Progenitor cell of endocrine pancreas (in vitro differentiated cells): ENCODE measurements at regions not wholly inside any gene's neighbourhood (a gene's known extent, or its start where the extent isn't known, plus 50 kb on each side); places are given as distances from the start of the nearest gene placed in this dataset.

ENCODE experiments used
- DNase-seq: peaks from one replicate; pipeline ENCODE4 v3.0.0; 2021; ENCODE audit warnings: low spot score; ENCODE audit not compliant: unreplicated experiment
- H3K27ac Mint-ChIP-seq: 2 replicates; pipeline ENCODE4 v1.8.0; 2021; ENCODE audit warnings: mild to moderate bottlenecking, moderate library complexity, mixed read lengths
- H3K27me3 Mint-ChIP-seq: 2 replicates; pipeline ENCODE4 v1.8.0; 2021; ENCODE audit warnings: mixed read lengths
- H3K36me3 Mint-ChIP-seq: 2 replicates; pipeline ENCODE4 v1.8.0; 2022; ENCODE audit warnings: mixed read lengths; ENCODE audit not compliant: insufficient read depth
- H3K4me1 Mint-ChIP-seq: 2 replicates; pipeline ENCODE4 v1.8.0; 2021; ENCODE audit warnings: low read depth, mixed read lengths
- H3K4me3 Mint-ChIP-seq: 2 replicates; pipeline ENCODE4 v1.8.0; 2021; ENCODE audit warnings: low read depth, mild to moderate bottlenecking, moderate library complexity, mixed read lengths
- H3K9me3 Mint-ChIP-seq: 2 replicates; pipeline ENCODE4 v1.8.0; 2021; ENCODE audit warnings: low read depth, mixed read lengths
- TF ChIP-seq, protein P1 (sequence below): fragments of 200-600 bp; sonication (generic); IDR thresholded peaks from one replicate; pipeline ENCODE4 v1.5.0; 2021; ENCODE audit warnings: antibody characterized with exemption, mild to moderate bottlenecking; ENCODE audit not compliant: unreplicated experiment

DNA sequence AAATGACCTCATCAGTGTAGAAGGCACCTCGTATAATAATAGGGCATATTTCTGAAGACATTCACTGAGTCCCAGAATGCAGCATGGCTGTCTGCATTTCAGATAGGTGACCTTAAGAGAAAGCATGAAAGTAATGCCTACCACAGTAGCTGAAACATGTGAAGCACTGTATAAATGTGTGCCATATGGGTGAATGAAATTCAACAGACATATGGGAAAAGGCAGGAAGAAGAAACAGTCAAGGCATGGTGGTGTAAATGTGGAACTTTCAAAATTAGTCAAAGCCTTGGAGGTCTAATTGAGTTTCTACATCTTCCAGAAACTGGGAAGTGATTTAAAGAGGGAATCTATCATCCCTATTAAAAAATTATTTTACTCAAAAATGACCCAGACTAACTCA lies 698.2 kb upstream of the GOT2 start:
- no peak overlapping the region for H3K27ac Mint-ChIP-seq
- H3K27me3 Mint-ChIP-seq = no peaks in the 10 kb centered on the region
- no peak overlapping the region for H3K4me3 Mint-ChIP-seq
- TF ChIP-seq, protein P1, sequence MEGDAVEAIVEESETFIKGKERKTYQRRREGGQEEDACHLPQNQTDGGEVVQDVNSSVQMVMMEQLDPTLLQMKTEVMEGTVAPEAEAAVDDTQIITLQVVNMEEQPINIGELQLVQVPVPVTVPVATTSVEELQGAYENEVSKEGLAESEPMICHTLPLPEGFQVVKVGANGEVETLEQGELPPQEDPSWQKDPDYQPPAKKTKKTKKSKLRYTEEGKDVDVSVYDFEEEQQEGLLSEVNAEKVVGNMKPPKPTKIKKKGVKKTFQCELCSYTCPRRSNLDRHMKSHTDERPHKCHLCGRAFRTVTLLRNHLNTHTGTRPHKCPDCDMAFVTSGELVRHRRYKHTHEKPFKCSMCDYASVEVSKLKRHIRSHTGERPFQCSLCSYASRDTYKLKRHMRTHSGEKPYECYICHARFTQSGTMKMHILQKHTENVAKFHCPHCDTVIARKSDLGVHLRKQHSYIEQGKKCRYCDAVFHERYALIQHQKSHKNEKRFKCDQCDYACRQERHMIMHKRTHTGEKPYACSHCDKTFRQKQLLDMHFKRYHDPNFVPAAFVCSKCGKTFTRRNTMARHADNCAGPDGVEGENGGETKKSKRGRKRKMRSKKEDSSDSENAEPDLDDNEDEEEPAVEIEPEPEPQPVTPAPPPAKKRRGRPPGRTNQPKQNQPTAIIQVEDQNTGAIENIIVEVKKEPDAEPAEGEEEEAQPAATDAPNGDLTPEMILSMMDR = no peak
- peaks cover 3% of the 10 kb centered on the region for H3K4me1 Mint-ChIP-seq
- no peaks in the 10 kb centered on the region for H3K36me3 Mint-ChIP-seq
- H3K9me3 Mint-ChIP-seq = no peaks in the 10 kb centered on the region
- DNase-seq = no peak

DNA sequence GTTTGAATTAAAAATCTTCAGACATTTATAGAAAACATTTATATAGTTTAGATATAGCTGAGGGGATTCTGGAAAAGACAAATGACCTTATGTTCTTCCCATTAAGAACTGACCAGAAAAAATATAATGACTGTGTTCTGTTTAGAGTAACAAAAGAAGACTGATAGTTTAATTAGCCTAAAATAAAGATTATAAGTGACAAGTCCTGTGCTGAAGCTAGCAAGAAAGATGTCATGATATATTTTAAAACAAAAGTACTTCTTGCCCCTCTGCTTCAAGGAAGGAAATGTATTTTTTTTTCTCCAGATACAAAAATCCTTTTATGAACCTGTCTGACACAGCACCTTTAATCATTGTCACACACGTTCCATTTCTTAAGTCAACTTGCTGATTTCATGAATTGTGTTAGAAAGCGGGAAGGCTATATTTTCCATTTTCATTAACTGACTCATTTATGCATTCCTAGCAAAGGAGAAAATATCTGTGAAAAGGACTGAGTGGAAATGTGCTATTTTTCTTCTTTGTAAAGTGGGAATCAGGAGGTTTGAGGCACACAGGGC lies 690.7 kb upstream of the GOT2 start:
- Mint-ChIP-seq H3K9me3 (peaks cover 10% of the 10 kb centered on the region), H3K4me1 (no peaks in the 10 kb centered on the region), H3K27me3 (no peaks in the 10 kb centered on the region), H3K36me3 (no peaks in the 10 kb centered on the region), H3K27ac (no peak overlapping the region), H3K4me3 (no peak overlapping the region)
- no peak for DNase-seq
- TF ChIP-seq, protein P1 = no peak

DNA sequence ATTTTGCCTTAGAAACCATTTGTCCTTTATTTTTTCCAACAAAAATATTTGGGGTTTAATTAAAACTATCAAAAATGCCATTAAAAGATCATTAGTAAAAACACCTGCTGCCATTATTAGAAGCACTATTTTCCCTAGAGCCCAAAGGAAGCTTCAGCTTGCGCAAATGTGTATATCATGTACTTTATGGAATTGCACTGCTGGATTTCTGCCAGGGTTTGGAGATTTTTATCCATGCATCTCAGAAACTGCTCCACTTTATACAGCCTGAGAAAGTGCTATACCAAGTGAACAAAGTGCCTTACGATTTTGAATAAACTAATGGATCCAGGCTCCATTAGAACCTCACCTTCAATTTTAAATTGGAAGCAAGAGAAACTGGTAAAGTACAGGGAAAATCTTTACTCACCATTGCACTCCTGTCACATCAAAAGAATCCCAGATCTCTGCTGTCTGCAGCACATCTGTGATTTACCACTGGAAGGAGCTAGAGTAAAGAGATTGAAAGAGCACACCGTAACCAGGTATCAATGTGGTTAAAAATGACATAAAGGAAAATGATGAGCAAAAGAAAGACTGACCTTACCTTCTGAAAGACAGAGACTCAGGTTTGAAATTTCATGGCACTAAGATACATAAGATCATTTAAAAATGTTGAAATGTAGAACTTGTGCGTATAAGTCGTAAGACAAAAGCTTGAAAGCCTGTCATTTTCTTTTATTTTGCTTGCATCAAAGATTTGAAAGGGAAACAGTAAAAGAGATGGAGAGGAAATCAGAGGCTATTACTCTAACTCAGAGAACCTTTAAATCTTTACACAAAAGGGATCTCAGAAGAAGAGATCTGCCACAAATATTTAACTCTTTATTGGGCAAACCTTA lies 678.1 kb upstream of the GOT2 start:
- H3K36me3 Mint-ChIP-seq = no peaks in the 10 kb centered on the region
- H3K27ac Mint-ChIP-seq = peak overlapping the region; percentile 7
- no peak for DNase-seq

DNA sequence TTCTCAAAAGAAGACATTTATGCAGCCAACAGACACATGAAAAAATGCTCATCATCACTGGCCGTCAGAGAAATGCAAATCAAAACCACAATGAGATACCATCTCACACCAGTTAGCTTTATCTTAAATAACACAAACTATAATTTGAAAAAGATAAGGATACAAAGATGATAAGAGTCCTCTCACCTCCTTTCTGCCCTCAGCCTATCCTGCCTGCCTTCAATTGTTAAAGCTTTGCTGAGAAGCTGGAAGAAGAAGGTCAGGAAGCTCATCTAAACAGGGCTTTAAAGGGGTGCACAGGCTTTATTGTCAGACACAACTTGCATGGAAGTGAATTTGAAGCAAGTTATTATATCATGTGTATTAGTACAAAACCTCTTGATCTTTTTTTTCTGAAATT lies 676.3 kb upstream of the GOT2 start:
- TF ChIP-seq, protein P1 = no peak
- Mint-ChIP-seq H3K9me3 (peaks cover 6% of the 10 kb centered on the region), H3K4me1 (peaks cover 2% of the 10 kb centered on the region), H3K27ac (no peak overlapping the region), H3K27me3 (no peaks in the 10 kb centered on the region), H3K36me3 (no peaks in the 10 kb centered on the region), H3K4me3 (no peak overlapping the region)
- no peak for DNase-seq

More for the DNA sequence above, 678.1 kb upstream of the GOT2 start:
- Mint-ChIP-seq H3K27me3 (no peaks in the 10 kb centered on the region), H3K9me3 (peaks cover 6% of the 10 kb centered on the region), H3K4me1 (peaks cover 2% of the 10 kb centered on the region), H3K4me3 (no peak overlapping the region)
- TF ChIP-seq, protein P1 = peak; percentile 62

DNA sequence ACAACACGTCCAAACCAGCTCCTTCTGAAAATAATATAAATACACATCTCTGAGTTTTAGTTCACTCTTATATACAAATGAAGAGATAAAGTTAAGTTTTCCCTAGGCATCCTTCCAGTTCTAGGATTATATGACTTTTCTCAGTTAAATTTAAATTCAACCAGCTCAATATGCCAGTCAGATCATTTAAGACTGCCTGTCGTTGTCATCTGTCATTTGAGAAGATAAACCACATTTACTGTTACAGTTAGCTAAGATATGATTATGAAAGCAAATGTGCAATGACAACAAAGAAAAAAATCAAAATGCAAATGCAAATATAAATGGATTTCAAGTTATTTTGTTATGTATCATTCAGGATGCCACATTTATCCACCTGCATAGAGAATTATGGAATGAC lies 671.7 kb upstream of the GOT2 start:
- Mint-ChIP-seq H3K27ac (no peak overlapping the region), H3K36me3 (no peaks in the 10 kb centered on the region), H3K9me3 (peaks cover 6% of the 10 kb centered on the region), H3K4me1 (no peaks in the 10 kb centered on the region), H3K4me3 (no peak overlapping the region), H3K27me3 (no peaks in the 10 kb centered on the region)
- TF ChIP-seq, protein P1 = no peak
- DNase-seq = no peak
